ENCODE measurements at regions not wholly inside any gene's neighbourhood (a gene's known extent, or its start where the extent isn't known, plus 50 kb on each side); places are given as distances from the start of the nearest gene placed in this dataset.

DNA sequence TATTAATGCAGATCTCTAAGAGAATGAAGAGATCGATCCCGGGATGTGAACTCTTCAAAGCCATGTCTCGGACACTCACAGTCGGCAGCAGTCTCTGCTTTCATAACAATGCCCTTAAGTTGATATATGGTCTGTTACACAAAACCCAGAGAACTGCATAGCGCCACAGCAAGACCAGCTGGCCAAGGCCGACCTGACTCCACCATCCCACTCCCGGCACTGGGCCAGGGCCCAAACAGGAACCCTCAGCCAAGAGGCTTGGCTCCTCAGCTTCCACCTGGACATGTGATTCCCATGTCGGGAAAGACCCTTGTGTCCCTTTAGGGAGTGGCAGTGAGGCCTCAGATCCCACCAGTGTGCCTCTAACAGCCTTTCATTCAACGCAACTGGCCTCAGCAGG lies 106.6 kb upstream of the RNF32 start:
- no peaks in the 10 kb centered on the region for H3F3A ChIP-seq (ENCODE audit: insufficient read depth, low read length, poor library complexity, severe bottlenecking)
- H3K27me3 ChIP-seq (ENCODE audit: insufficient read depth, low read depth, low read length), result no peaks in the 10 kb centered on the region
- H2AFZ ChIP-seq (ENCODE audit: low read depth, low read length), result no peak overlapping the region
- H3K36me3 ChIP-seq (ENCODE audit: insufficient read depth, low read length), result no peaks in the 10 kb centered on the region
- no peak overlapping the region for H3K27ac ChIP-seq (ENCODE audit: low read length)
- no peaks in the 10 kb centered on the region for H3K9me3 ChIP-seq (ENCODE audit: low read length)
- TF ChIP-seq MXI1 (conservative IDR thresholded peaks at IDR 0.05; ENCODE audit: poor library complexity, severe bottlenecking), result no peak
- TF ChIP-seq CTCF (IDR thresholded peaks at IDR 0.05; ENCODE audit: poor library complexity, severe bottlenecking), result no peak
- no peak for TF ChIP-seq SMC3 (conservative IDR thresholded peaks at IDR 0.05; ENCODE audit: poor library complexity)
- no peak for TF ChIP-seq EZH2 (IDR thresholded peaks at IDR 0.05; ENCODE audit: borderline replicate concordance, insufficient read depth, low read length, poor library complexity, severe bottlenecking)
- TF ChIP-seq EP300 (conservative IDR thresholded peaks at IDR 0.05; ENCODE audit: poor library complexity, severe bottlenecking), result no peak
- TF ChIP-seq POLR2AphosphoS5 (IDR thresholded peaks at IDR 0.05), result no peak
- TF ChIP-seq REST (IDR thresholded peaks at IDR 0.05; ENCODE audit: borderline replicate concordance), result no peak
- no peak for TF ChIP-seq RAD21 (conservative IDR thresholded peaks at IDR 0.05)
- no peak for TF ChIP-seq TAF1 (IDR thresholded peaks at IDR 0.05; ENCODE audit: low read depth)
- no peak overlapping the region for H3K4me3 ChIP-seq (ENCODE audit: low read length)
- H3K9ac ChIP-seq (ENCODE audit: low read length), result no peak overlapping the region
- no peak overlapping the region for H3K4me2 ChIP-seq (ENCODE audit: low read length)
- no peaks in the 10 kb centered on the region for H3K79me2 ChIP-seq (replicated peaks; ENCODE audit: insufficient read depth, low read length)
- H4K20me1 ChIP-seq (ENCODE audit: insufficient read depth), result no peaks in the 10 kb centered on the region
- H3K9me2 ChIP-seq (ENCODE audit: insufficient read depth, low read length), result no peaks in the 10 kb centered on the region

DNA sequence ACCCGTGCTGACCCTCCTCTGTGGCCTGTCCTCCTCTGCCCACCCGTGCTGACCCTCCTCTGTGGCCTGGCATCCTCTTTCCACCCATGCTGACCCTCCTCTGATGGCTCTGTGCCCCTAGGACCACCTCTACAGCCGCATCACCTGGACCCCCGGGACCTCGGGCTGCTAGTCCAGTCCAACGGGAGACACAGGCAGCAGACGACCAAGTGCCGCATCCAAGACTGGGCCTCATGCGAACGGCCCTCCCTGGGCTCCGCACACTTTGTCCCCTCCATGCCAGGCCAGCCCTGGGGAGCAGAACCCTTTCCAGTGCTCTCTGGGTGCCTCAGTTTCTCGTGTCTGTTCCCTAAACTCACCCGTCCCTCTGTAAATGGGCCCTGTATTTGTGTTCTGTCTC lies 107.2 kb upstream of the RNF32 start:
- Histone ChIP-seq H3F3A (ENCODE audit: insufficient read depth, low read length, poor library complexity, severe bottlenecking) (no peaks in the 10 kb centered on the region), H4K20me1 (ENCODE audit: insufficient read depth) (no peaks in the 10 kb centered on the region), H3K27ac (ENCODE audit: low read length) (no peak overlapping the region), H3K36me3 (ENCODE audit: insufficient read depth, low read length) (no peaks in the 10 kb centered on the region), H3K9me3 (ENCODE audit: low read length) (no peaks in the 10 kb centered on the region), H3K79me2 (replicated peaks; ENCODE audit: insufficient read depth, low read length) (no peaks in the 10 kb centered on the region), H3K9me2 (ENCODE audit: insufficient read depth, low read length) (no peaks in the 10 kb centered on the region), H3K9ac (ENCODE audit: low read length) (no peak overlapping the region), H3K4me3 (ENCODE audit: low read length) (no peak overlapping the region), H3K27me3 (ENCODE audit: insufficient read depth, low read depth, low read length) (no peaks in the 10 kb centered on the region), H2AFZ (ENCODE audit: low read depth, low read length) (no peak overlapping the region), H3K4me2 (ENCODE audit: low read length) (no peak overlapping the region)
- no peak for TF ChIP-seq EZH2 (IDR thresholded peaks at IDR 0.05; ENCODE audit: borderline replicate concordance, insufficient read depth, low read length, poor library complexity, severe bottlenecking)
- no peak for TF ChIP-seq EP300 (conservative IDR thresholded peaks at IDR 0.05; ENCODE audit: poor library complexity, severe bottlenecking)
- no peak for TF ChIP-seq SMC3 (conservative IDR thresholded peaks at IDR 0.05; ENCODE audit: poor library complexity)
- no peak for TF ChIP-seq RAD21 (conservative IDR thresholded peaks at IDR 0.05)
- TF ChIP-seq CTCF (IDR thresholded peaks at IDR 0.05; ENCODE audit: poor library complexity, severe bottlenecking), result no peak
- TF ChIP-seq POLR2AphosphoS5 (IDR thresholded peaks at IDR 0.05), result no peak
- TF ChIP-seq REST (IDR thresholded peaks at IDR 0.05; ENCODE audit: borderline replicate concordance), result no peak
- TF ChIP-seq MXI1 (conservative IDR thresholded peaks at IDR 0.05; ENCODE audit: poor library complexity, severe bottlenecking), result no peak
- no peak for TF ChIP-seq TAF1 (IDR thresholded peaks at IDR 0.05; ENCODE audit: low read depth)

Data from neural cell (in vitro differentiated cells).